Spleen (tissue), 7 donors: ENCODE measurements at regions not wholly inside any gene's neighbourhood (a gene's known extent, or its start where the extent isn't known, plus 50 kb on each side); places are given as distances from the start of the nearest gene placed in this dataset.

Experiments used
- CTCF ChIP-seq, 11 experiments: fragments of 200-600 bp in 7 of 11; fragments of 450-650 bp in 4 of 11; sonication (generic) in 4 of 11; IDR thresholded peaks in 8 of 11; conservative IDR thresholded peaks in 3 of 11; 1 replicate in 7 of 11; 2 replicates in 4 of 11; pipeline versions ENCODE4 v1.4.0 to v1.8.0; 2016 to 2021; ENCODE audit warnings: antibody characterized with exemption in 11 of 11, inconsistent platforms in 4 of 11, mild to moderate bottlenecking in 1 of 11
- POLR2A ChIP-seq, 3 donors: fragments of 450-650 bp; IDR thresholded peaks; one replicate each; pipeline ENCODE4 v1.5.1; 2017; ENCODE audit warnings: antibody characterized with exemption in 3 of 3, mild to moderate bottlenecking in 1 of 3
- POLR2AphosphoS5 ChIP-seq, 3 donors: sonication (generic); formaldehyde crosslinking; IDR thresholded peaks; one replicate each; pipeline ENCODE4 v1.5.1; 2017; ENCODE audit warnings: antibody characterized with exemption in 3 of 3
- donor health status: DM: no; HTN: no; CAD: no; lungs with moderate emphysema.
- donor health status: DM: no; HTN: no; CAD: no.
- donor health status: DM: no; HTN: no; CAD: no.

- TF ChIP-seq CTCF (IDR thresholded peaks at IDR 0.05 in 8 of 11, conservative IDR thresholded peaks at IDR 0.05 in 3 of 11) (no peak), POLR2AphosphoS5 (IDR thresholded peaks at IDR 0.05) (no peak), POLR2A (IDR thresholded peaks at IDR 0.05) (no peak)
These were observed 138.8 kb downstream of the TRIB2 start for GRCh38 chr2:12855508-12855907.
